PC-3 (cell line): ENCODE measurements at regions not wholly inside any gene's neighbourhood (a gene's known extent, or its start where the extent isn't known, plus 50 kb on each side); places are given as distances from the start of the nearest gene placed in this dataset.

Experiments
- CTCF ChIP-seq: fragments of 300-600 bp; sonication (generic); conservative IDR thresholded peaks from 2 replicates; pipeline ENCODE4 v1.5.1; 2017; ENCODE audit warnings: antibody characterized with exemption, low read depth, mild to moderate bottlenecking, low read length
- EZH2 ChIP-seq: fragments of 300-600 bp; sonication (generic); IDR thresholded peaks from one replicate; pipeline ENCODE4 v1.6.1; 2017; ENCODE audit warnings: antibody characterized with exemption, mild to moderate bottlenecking, low read length; ENCODE audit not compliant: unreplicated experiment
- EZH2phosphoT487 ChIP-seq: fragments of 300-600 bp; sonication (generic); IDR thresholded peaks from 2 replicates; pipeline ENCODE4 v1.6.1; 2018; ENCODE audit warnings: mild to moderate bottlenecking, antibody characterized with exemption, low read length, borderline replicate concordance

GRCh38 chr6:21804941-21805610 is 211.5 kb downstream of the SOX4 start:
- no peak for TF ChIP-seq CTCF
- TF ChIP-seq EZH2phosphoT487, result no peak
- no peak for TF ChIP-seq EZH2
